HEK293 (cell line): ENCODE measurements at regions not wholly inside any gene's neighbourhood (a gene's known extent, or its start where the extent isn't known, plus 50 kb on each side); places are given as distances from the start of the nearest gene placed in this dataset.
"Not testable (repeated sequence)": the region's sequence is repeated elsewhere in the genome, so short reads cannot be mapped to it uniquely, and the experiment has no call there.

Experiments
- CTCF ChIA-PET: fragments of 350-600 bp; formaldehyde crosslinking; extraction: SDS; loops from one replicate; lab custom pipeline; 2021; ENCODE audit warnings: antibody characterized with exemption; lab: Yijun Ruan, JAX
- POLR2A ChIA-PET: fragments of 300-600 bp; formaldehyde crosslinking; extraction: SDS; loops from one replicate; lab custom pipeline; 2020; ENCODE audit warnings: antibody characterized with exemption, inconsistent platforms; lab: Yijun Ruan, JAX
- H3K27ac ChIP-seq: fragments of 200-500 bp; sonication (Bioruptor generic); 2 replicates; pipeline ENCODE4 v1.5.1; 2014; ENCODE audit warnings: low read depth, low read length, control low read depth, inconsistent platforms; ENCODE audit errors: extremely low read depth
- H3K36me3 ChIP-seq, 2 experiments: fragments of 200-500 bp in 1 of 2; sonication (Bioruptor generic) in 1 of 2; 1 replicate in 1 of 2; 2 replicates in 1 of 2; pipeline ENCODE4 v1.5.1; 2014 to 2017; ENCODE audit warnings: inconsistent platforms in 2 of 2, low read length in 2 of 2; ENCODE audit not compliant: control insufficient read depth in 2 of 2, insufficient read depth in 1 of 2
- H3K4me1 ChIP-seq: fragments of 200-500 bp; sonication (Bioruptor generic); 2 replicates; pipeline ENCODE4 v1.5.1; 2014; ENCODE audit warnings: mild to moderate bottlenecking, low read length, inconsistent platforms; ENCODE audit not compliant: control insufficient read depth, insufficient read depth
- H3K4me3 ChIP-seq: 2 replicates; pipeline ENCODE4 v1.5.1; 2011; ENCODE audit warnings: low read depth, mild to moderate bottlenecking, control low read depth, low read length, moderate library complexity
- H3K9me3 ChIP-seq: fragments of 200-500 bp; sonication (Bioruptor generic); 2 replicates; pipeline ENCODE4 v1.5.1; 2014; ENCODE audit warnings: low read depth, low read length, inconsistent platforms; ENCODE audit not compliant: control insufficient read depth, insufficient read depth
- ATF2 ChIP-seq: fragments of 450-650 bp; formaldehyde crosslinking; IDR thresholded peaks from 2 replicates; pipeline ENCODE4 v1.5.1; 2016; ENCODE audit warnings: missing biosample characterization, missing genetic modification characterization, low read depth
- GLIS1 ChIP-seq: fragments of 450-650 bp; formaldehyde crosslinking; IDR thresholded peaks from 2 replicates; pipeline ENCODE4 v1.5.1; 2016; ENCODE audit warnings: missing biosample characterization, missing genetic modification characterization
- TCF7L2 ChIP-seq: IDR thresholded peaks from 2 replicates; pipeline ENCODE4 v1.6.1; 2011; ENCODE audit warnings: low read depth, mild to moderate bottlenecking, inconsistent platforms, low read length, moderate library complexity, borderline replicate concordance
- ZBTB7A ChIP-seq: fragments of 450-650 bp; formaldehyde crosslinking; IDR thresholded peaks from 2 replicates; pipeline ENCODE4 v1.5.1; 2016; ENCODE audit warnings: low read depth, missing biosample characterization, missing genetic modification characterization
- ZNF155 ChIP-seq: fragments of 450-650 bp; formaldehyde crosslinking; IDR thresholded peaks from 2 replicates; pipeline ENCODE4 v1.5.1; 2016; ENCODE audit warnings: missing biosample characterization, missing genetic modification characterization
- ZNF175 ChIP-seq: fragments of 450-650 bp; formaldehyde crosslinking; IDR thresholded peaks from 2 replicates; pipeline ENCODE4 v1.5.1; 2016; ENCODE audit warnings: missing biosample characterization, missing genetic modification characterization
- ZNF280D ChIP-seq: fragments of 450-650 bp; formaldehyde crosslinking; IDR thresholded peaks from 2 replicates; pipeline ENCODE4 v1.5.1; 2016; ENCODE audit warnings: missing biosample characterization, missing genetic modification characterization
- ZNF341 ChIP-seq: fragments of 450-650 bp; formaldehyde crosslinking; IDR thresholded peaks from 2 replicates; pipeline ENCODE4; 2016; ENCODE audit warnings: low read depth, missing biosample characterization, missing genetic modification characterization
- ZNF473 ChIP-seq: fragments of 450-650 bp; formaldehyde crosslinking; IDR thresholded peaks from 2 replicates; pipeline ENCODE4 v1.5.1; 2017; ENCODE audit warnings: missing biosample characterization, missing genetic modification characterization
- ZNF514 ChIP-seq: fragments of 450-650 bp; formaldehyde crosslinking; IDR thresholded peaks from 2 replicates; pipeline ENCODE4 v1.5.1; 2016; ENCODE audit warnings: missing biosample characterization, missing genetic modification characterization
- ZNF529 ChIP-seq: fragments of 450-650 bp; formaldehyde crosslinking; IDR thresholded peaks from 2 replicates; pipeline ENCODE4 v1.5.1; 2017; ENCODE audit warnings: missing genetic modification characterization, missing biosample characterization; ENCODE audit not compliant: insufficient replicate concordance
- ZNF660 ChIP-seq: fragments of 450-650 bp; IDR thresholded peaks from 2 replicates; pipeline ENCODE4 v1.5.1; 2018; ENCODE audit warnings: missing biosample characterization, mild to moderate bottlenecking, missing genetic modification characterization
- ZNF664 ChIP-seq: fragments of 450-650 bp; formaldehyde crosslinking; IDR thresholded peaks from 2 replicates; pipeline ENCODE4 v1.5.1; 2016; ENCODE audit warnings: missing biosample characterization, missing genetic modification characterization
- ZNF76 ChIP-seq: fragments of 450-650 bp; formaldehyde crosslinking; IDR thresholded peaks from 2 replicates; pipeline ENCODE4; 2016; ENCODE audit warnings: low read depth, missing biosample characterization, missing genetic modification characterization, borderline replicate concordance
- ZSCAN23 ChIP-seq: fragments of 450-650 bp; formaldehyde crosslinking; IDR thresholded peaks from 2 replicates; pipeline ENCODE4 v1.5.1; 2016; ENCODE audit warnings: missing biosample characterization, missing genetic modification characterization
- TF ChIP-seq, protein P1 (sequence below): fragments of 450-650 bp; formaldehyde crosslinking; IDR thresholded peaks from 2 replicates; pipeline ENCODE4 v1.5.1; 2016; ENCODE audit warnings: missing biosample characterization, missing genetic modification characterization

DNA sequence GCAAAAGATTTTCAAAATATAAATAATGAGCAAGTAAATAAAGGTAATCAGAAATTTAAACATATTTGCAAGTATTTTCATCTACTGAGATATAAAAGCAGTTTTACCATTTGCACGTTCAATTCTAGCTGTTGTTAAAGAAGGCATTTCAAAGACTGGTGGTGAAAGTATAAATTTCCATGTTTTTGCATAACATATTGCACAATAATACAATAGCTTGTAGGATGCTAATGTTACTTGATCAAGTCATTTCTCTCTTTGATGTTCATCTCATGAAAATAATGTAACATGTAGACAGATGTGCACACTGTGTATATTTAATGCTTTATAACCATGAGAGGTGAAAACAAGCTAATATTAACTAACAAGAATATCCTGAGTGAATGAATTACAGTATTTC, 651.9 kb downstream of the CDH9 start (continued):
- TF ChIP-seq, protein P1, sequence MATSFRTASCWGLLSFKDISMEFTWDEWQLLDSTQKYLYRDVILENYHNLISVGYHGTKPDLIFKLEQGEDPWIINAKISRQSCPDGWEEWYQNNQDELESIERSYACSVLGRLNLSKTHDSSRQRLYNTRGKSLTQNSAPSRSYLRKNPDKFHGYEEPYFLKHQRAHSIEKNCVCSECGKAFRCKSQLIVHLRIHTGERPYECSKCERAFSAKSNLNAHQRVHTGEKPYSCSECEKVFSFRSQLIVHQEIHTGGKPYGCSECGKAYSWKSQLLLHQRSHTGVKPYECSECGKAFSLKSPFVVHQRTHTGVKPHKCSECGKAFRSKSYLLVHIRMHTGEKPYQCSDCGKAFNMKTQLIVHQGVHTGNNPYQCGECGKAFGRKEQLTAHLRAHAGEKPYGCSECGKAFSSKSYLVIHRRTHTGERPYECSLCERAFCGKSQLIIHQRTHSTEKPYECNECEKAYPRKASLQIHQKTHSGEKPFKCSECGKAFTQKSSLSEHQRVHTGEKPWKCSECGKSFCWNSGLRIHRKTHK, result no peak
- no peak for TF ChIP-seq ZNF664 (tag by site-specific recombination)
- no peak for TF ChIP-seq ZBTB7A (tag by site-specific recombination)
- no peak for TF ChIP-seq ZNF280D (tag by site-specific recombination)
- no peak for TF ChIP-seq ZNF660 (tag by site-specific recombination)
- TF ChIP-seq GLIS1 (tag by site-specific recombination), result no peak
- no peak for TF ChIP-seq TCF7L2
- TF ChIP-seq ZNF473 (tag by site-specific recombination), result no peak
- TF ChIP-seq ZNF155, result no peak
- TF ChIP-seq ZNF341 (tag by site-specific recombination), result no peak

GRCh38 chr5:26364624-26365023, 673.8 kb downstream of the CDH9 start:
- POLR2A ChIA-PET, H3K27ac ChIP-seq, H3K36me3 ChIP-seq, H3K4me3 ChIP-seq, H3K9me3 ChIP-seq, CTCF ChIA-PET, H3K4me1 ChIP-seq: not testable (repeated sequence)

GRCh38 chr5:26343801-26344325, 694.5 kb downstream of the CDH9 start:
- no peaks in the 10 kb centered on the region for H3K4me1 ChIP-seq
- H3K27ac ChIP-seq, result no peak overlapping the region
- H3K36me3 ChIP-seq, result no peaks in the 10 kb centered on the region
- CTCF ChIA-PET, result interaction anchor here (1.3 kb wide), 1 partner anchor 14 kb away, joined by 6 read pairs; no protein-coding TSS in a partner anchor
- POLR2A ChIA-PET, result no interaction called here
- no peak overlapping the region for H3K4me3 ChIP-seq
- TF ChIP-seq ZNF155, result no peak
- TF ChIP-seq ZNF529, result no peak
- TF ChIP-seq ZSCAN23 (tag by site-specific recombination), result no peak
- TF ChIP-seq ZNF175 (tag by site-specific recombination), result no peak
- TF ChIP-seq ZNF76 (tag by site-specific recombination), result no peak
- no peak for TF ChIP-seq ZNF514 (tag by site-specific recombination)
- TF ChIP-seq ATF2 (tag by site-specific recombination), result no peak
- TF ChIP-seq, all 188 proteins: peak for 0
- H3K9me3 ChIP-seq, result no peaks in the 10 kb centered on the region
